ENCODE measurements at regions not wholly inside any gene's neighbourhood (a gene's known extent, or its start where the extent isn't known, plus 50 kb on each side); places are given as distances from the start of the nearest gene placed in this dataset.

DNA sequence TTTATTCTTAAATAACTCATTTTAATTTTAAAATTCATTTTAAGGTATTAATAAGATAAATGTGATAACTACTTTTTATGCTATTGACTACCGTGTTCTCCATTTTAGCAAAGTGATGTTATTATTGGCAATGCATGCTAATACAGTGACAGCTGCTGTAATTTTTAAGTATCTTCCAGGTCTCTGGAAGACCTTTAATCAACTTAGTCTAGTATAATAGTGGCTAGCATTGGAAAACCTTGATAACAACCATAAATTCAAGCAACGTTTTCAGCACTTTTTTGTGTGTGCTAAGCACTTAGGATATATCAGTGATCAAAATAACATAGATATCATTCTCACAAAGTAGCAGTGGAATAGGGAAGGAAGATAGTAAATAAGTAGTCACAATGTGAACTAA lies 230.9 kb upstream of the MAGI2 start:
- TF ChIP-seq CTCF (conservative IDR thresholded peaks at IDR 0.05): no peak
- no peak overlapping the region for H3K27ac ChIP-seq

DNA sequence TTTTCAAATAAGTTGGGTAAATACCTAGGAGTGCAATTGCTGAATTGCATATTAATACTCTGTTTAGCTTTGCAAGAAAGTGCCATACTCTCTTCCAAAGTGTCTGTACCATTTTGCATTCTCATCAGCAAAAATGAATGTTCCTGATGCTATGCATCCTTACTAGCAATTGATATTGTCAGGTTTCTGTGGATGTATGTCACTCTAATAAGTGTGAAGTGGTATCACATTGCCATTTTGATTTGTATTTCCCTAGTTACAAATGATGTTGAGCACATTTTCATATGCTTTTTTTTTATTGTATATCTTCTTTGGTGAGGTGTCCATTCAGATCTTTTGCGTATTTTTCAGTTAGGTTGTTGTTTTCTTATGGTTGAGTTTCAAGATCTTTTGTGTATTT lies 230.4 kb upstream of the MAGI2 start:
- no peak overlapping the region for H3K27ac ChIP-seq
- no peak for TF ChIP-seq CTCF (conservative IDR thresholded peaks at IDR 0.05)

GRCh38 chr7:79683185-79683890 lies 229.9 kb upstream of the MAGI2 start:
- no peak for TF ChIP-seq CTCF (conservative IDR thresholded peaks at IDR 0.05)
- no peak overlapping the region for H3K27ac ChIP-seq

GRCh38 chr7:79681454-79681853 lies 228.0 kb upstream of the MAGI2 start:
- TF ChIP-seq CTCF (conservative IDR thresholded peaks at IDR 0.05): no peak
- no peak overlapping the region for H3K27ac ChIP-seq

- H3K27ac ChIP-seq: no peak overlapping the region
- TF ChIP-seq CTCF (conservative IDR thresholded peaks at IDR 0.05): no peak
These were observed 220.5 kb upstream of the MAGI2 start for GRCh38 chr7:79673969-79674368.

DNA sequence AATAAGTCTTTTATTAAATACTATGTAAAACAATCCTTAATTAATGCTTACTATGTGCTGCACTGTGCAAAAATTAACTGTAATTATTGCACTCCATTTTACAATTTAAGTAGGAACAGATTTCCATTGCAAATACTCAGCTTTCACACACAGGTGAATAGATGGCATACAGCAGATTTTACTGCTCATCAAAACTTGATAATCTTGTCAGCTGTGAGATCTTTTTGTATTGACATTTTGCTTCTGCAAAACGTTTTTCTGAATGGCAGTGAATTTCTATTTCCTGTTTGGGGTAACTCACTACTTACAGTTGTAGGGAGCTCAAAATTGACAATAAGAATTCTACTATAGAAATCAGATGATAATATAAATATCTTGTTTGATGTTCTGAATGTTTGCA lies 220.0 kb upstream of the MAGI2 start:
- no peak for TF ChIP-seq CTCF (conservative IDR thresholded peaks at IDR 0.05)
- no peak overlapping the region for H3K27ac ChIP-seq

GRCh38 chr7:79668292-79668691 lies 214.8 kb upstream of the MAGI2 start:
- H3K27ac ChIP-seq: no peak overlapping the region
- TF ChIP-seq CTCF (conservative IDR thresholded peaks at IDR 0.05): no peak
